Activated naive CD4-positive, alpha-beta T cell treated with anti-CD3 and anti-CD28 coated beads, Interleukin-2, amount 50 U/mL, for 24 hours (primary cell): ENCODE measurements at regions not wholly inside any gene's neighbourhood (a gene's known extent, or its start where the extent isn't known, plus 50 kb on each side); places are given as distances from the start of the nearest gene placed in this dataset.

Experiments
- H3K27ac Mint-ChIP-seq: one replicate; pipeline ENCODE4 v1.8.0; 2021; ENCODE audit warnings: mild to moderate bottlenecking, mixed read lengths
- H3K27me3 Mint-ChIP-seq: one replicate; pipeline ENCODE4 v1.8.0; 2021; ENCODE audit warnings: mixed read lengths
- H3K36me3 Mint-ChIP-seq: one replicate; pipeline ENCODE4 v1.8.0; 2021; ENCODE audit warnings: mixed read lengths
- H3K4me1 Mint-ChIP-seq: one replicate; pipeline ENCODE4 v1.8.0; 2021; ENCODE audit warnings: mixed read lengths
- H3K4me3 Mint-ChIP-seq: one replicate; pipeline ENCODE4 v1.8.0; 2021; ENCODE audit warnings: mild to moderate bottlenecking, mixed read lengths
- H3K9me3 Mint-ChIP-seq: one replicate; pipeline ENCODE4 v1.8.0; 2021; ENCODE audit warnings: mixed read lengths

DNA sequence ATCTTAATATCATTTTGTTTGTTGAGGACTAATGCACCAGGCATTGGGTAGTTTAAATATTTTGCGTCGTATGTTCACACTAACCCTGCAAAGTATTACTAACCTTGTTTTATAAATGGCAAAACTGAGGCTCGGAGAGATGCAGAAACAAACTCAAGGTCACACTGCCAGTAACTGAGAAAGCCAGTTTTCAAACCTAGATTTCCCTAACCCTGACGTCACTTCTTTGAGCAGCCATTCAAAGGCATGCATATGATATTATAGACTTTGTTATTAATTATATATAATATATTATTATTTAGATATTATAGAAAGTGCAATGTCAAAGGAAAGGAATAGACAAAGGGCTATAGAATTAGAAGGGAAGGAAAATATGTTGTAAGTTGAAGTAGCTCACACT lies 167.6 kb upstream of the EOMES start:
- H3K4me1 Mint-ChIP-seq, result peaks cover 8% of the 10 kb centered on the region
- H3K36me3 Mint-ChIP-seq, result peaks cover 16% of the 10 kb centered on the region
- H3K27ac Mint-ChIP-seq, result no peak overlapping the region
- peaks cover 21% of the 10 kb centered on the region for H3K9me3 Mint-ChIP-seq
- H3K4me3 Mint-ChIP-seq, result no peak overlapping the region
- H3K27me3 Mint-ChIP-seq, result no peaks in the 10 kb centered on the region

DNA sequence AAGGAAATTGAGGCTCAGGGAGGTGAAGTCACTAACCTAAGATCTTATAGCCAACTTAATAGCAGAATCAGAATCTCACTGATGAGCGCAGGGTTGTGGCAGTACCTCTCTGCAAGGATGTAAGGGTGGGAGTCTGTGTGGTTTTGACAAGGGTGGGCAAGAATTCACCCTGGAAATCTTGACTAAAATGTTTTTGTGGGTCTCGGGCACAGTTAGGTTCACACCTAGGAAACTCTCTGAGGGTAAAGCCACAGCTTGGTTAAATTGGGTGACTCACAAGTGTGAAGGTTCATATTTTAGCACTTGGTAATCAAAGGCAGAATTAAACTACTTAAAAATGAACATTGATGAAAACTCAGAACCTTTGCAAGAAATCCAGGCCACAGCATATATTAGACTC lies 178.2 kb upstream of the EOMES start:
- Mint-ChIP-seq H3K27ac (peak overlapping the region; percentile 63), H3K9me3 (no peaks in the 10 kb centered on the region), H3K4me3 (no peak overlapping the region), H3K4me1 (peaks cover 52% of the 10 kb centered on the region), H3K36me3 (no peaks in the 10 kb centered on the region), H3K27me3 (no peaks in the 10 kb centered on the region)

DNA sequence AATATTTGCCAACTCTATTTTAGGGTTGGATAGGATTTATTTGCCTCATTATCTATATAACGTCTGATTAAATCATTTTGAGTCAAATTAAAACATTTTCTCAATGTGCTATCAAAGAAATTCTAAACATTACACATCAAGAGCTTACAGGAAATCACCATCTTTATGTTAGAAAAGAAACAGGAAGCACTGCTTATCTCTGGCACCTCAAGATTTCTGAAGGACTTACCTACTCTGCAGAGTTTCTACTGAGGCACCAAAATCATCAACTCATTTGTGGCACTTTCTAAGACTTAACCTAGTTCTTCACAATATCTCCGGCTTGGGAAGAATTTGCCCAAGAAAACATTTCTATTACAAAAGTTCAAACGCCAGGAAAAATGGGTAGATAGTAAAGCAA lies 181.3 kb upstream of the EOMES start:
- Mint-ChIP-seq H3K27ac (peak overlapping the region; percentile 94), H3K9me3 (no peaks in the 10 kb centered on the region), H3K4me1 (peaks cover 60% of the 10 kb centered on the region), H3K36me3 (no peaks in the 10 kb centered on the region), H3K27me3 (no peaks in the 10 kb centered on the region), H3K4me3 (peak overlapping the region; percentile 77)

DNA sequence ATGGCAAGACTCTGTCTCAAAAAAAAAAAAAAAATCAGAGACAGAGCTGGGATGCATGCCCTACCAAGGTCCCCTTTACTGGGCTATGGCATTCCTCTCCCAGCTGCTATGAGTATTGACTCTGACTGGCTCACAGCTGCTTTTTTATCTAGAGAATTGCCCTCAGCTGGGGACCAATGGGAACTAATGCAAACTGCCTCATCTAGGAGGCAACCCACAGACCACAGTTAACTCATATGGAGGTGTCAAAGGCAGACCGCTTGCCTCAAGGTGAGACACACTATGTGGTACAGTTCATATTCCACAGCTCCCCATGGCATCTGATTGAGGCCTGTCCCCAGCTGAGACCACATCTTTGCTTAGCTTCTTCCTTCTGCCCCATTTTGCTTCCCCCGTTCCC lies 183.5 kb upstream of the EOMES start:
- peaks cover 44% of the 10 kb centered on the region for H3K4me1 Mint-ChIP-seq

DNA sequence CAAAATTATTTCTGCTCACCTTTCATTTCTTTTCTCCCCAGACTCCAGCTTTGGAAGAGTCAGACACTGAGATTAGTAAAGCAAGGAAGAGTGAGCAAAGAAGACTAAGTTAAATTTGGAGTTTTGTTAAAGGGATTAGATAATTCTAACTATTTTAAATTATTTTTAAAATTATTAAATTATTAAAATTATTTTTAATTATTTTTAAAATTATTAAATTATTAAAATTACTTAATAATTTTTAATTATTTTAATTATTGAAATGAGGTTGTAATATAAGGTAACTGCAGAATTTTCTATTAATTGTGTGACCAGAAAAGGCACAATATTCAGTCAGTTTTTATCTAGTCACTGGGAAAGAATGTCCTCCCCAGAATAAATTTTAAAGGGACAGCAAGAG lies 185.0 kb upstream of the EOMES start:
- H3K36me3 Mint-ChIP-seq, result no peaks in the 10 kb centered on the region
- peaks cover 35% of the 10 kb centered on the region for H3K4me1 Mint-ChIP-seq
- no peak overlapping the region for H3K27ac Mint-ChIP-seq
- no peak overlapping the region for H3K4me3 Mint-ChIP-seq
- no peaks in the 10 kb centered on the region for H3K27me3 Mint-ChIP-seq
- no peaks in the 10 kb centered on the region for H3K9me3 Mint-ChIP-seq

More for the DNA sequence above, 183.5 kb upstream of the EOMES start:
- no peaks in the 10 kb centered on the region for H3K9me3 Mint-ChIP-seq
- no peak overlapping the region for H3K4me3 Mint-ChIP-seq
- no peaks in the 10 kb centered on the region for H3K27me3 Mint-ChIP-seq
- H3K27ac Mint-ChIP-seq, result no peak overlapping the region
- no peaks in the 10 kb centered on the region for H3K36me3 Mint-ChIP-seq

DNA sequence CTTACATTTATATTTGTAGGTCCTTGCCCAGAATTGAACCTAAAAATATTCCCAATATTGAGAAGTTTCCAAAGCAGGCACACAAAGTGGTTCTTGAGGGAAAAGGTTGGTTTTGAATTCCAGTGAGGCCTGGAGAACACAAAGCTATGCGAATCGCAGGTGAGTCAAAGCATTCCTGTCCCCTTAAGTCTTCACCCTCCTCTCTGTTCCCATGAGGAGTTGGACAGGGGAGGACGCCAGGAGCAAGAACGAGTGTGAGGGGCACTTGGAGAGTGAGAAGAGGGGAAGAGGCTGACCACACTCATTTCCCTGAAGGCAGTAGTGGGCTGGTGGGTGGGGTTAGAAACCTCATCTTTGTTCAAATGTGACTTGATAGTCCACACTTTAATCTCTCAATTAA lies 185.8 kb upstream of the EOMES start:
- H3K27ac Mint-ChIP-seq, result no peak overlapping the region
- H3K36me3 Mint-ChIP-seq, result no peaks in the 10 kb centered on the region
- no peak overlapping the region for H3K4me3 Mint-ChIP-seq
- H3K27me3 Mint-ChIP-seq, result no peaks in the 10 kb centered on the region
- H3K4me1 Mint-ChIP-seq, result peaks cover 32% of the 10 kb centered on the region
- H3K9me3 Mint-ChIP-seq, result no peaks in the 10 kb centered on the region

DNA sequence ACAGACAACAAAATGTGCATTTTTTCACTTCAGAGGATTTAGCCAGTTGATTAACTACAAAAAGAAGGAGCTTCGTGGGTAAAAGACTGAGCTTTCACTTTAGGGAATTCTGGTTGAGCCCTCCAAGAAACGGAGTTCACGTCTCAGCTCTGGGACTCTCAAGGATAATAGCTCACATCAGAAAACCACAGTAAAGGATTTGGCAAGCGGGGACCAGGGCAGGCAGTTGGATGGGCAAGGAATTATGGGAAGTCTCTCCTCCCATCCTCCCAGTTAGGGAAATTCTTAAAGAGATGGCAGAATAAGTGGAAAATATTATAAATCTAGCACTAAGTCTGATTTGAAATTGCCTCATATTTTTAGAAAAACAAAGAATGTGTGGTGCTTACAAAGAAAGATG lies 188.3 kb upstream of the EOMES start:
- no peaks in the 10 kb centered on the region for H3K36me3 Mint-ChIP-seq
- H3K27ac Mint-ChIP-seq, result no peak overlapping the region
- no peak overlapping the region for H3K4me3 Mint-ChIP-seq

DNA sequence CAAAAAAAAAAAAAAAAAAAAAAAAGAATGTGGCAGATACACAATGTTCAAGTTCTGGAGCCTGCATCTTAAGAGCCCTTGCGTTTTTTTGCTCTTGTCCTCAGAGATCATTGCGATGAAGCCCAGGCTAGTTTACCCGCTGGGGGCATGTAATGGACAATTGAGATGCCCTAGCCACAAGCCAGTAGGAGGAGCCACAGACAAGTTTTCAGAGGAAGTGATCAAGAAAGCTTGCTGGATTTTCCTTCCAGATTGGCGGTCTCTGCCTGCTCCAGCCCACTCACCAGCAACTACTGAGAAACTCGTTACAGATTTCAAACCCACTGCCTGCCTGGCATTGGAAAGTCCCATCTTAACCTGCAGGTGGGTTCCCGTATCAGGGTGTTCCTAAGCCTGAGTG lies 192.1 kb upstream of the EOMES start:
- Mint-ChIP-seq H3K36me3 (no peaks in the 10 kb centered on the region), H3K27ac (no peak overlapping the region), H3K27me3 (no peaks in the 10 kb centered on the region), H3K4me1 (peaks cover 12% of the 10 kb centered on the region), H3K9me3 (no peaks in the 10 kb centered on the region), H3K4me3 (no peak overlapping the region)

More for the DNA sequence above, 188.3 kb upstream of the EOMES start:
- H3K4me1 Mint-ChIP-seq, result peaks cover 7% of the 10 kb centered on the region
- no peaks in the 10 kb centered on the region for H3K27me3 Mint-ChIP-seq
- no peaks in the 10 kb centered on the region for H3K9me3 Mint-ChIP-seq

DNA sequence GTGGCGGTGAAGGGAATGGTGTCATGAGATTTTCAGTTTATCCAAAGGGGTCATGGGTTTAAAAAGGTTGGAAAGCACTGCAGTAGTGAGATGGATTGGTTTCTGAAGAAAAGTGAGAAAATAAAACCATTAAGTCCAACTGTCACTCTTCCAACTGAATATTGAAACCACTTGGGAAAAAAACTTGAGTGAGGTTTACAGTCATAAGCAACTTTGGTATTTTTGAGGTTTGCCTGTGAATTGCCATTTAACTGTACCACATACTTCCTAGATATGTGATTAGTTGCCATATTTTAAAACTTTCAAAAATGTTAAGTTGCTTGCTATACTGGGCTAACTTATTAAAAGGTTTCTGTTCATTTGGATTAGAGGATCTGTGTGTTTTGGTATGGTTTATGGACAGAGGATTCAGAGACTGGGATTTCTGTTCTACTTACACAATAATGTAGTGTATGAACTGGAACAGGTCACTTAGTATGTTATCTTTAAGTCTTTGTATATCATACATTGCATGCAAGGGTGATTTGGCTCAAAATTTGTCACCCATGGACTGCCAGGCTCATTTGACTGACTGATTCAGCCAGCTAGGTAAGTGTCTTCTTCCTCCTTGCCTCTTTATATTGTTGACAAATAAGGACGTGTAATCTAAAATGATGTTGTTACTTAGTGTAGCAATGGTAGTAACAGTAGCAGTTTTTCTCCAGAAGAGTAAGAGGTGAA lies 201.4 kb upstream of the EOMES start:
- Mint-ChIP-seq H3K27me3 (no peaks in the 10 kb centered on the region), H3K4me3 (no peak overlapping the region), H3K9me3 (no peaks in the 10 kb centered on the region), H3K27ac (no peak overlapping the region), H3K36me3 (peaks cover 1% of the 10 kb centered on the region), H3K4me1 (peaks cover 12% of the 10 kb centered on the region)

DNA sequence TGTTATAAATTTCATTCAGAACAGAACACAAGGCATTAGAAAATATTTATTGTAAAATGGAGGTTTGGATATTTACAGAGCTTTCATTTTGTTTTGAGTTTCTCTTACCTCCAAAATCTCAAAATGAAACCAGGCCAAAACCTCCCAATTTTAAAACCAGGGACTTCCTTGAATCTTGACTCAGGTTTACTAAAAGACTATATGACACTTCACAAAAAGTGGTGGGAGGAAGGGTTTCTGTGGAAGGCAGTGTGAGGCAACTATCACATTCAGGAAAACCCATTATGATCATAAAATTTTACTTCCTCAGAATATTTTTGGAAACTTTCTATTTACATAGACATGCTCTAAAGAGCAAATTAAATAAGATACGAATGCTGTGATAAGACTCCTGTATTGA lies 205.8 kb upstream of the EOMES start:
- no peaks in the 10 kb centered on the region for H3K27me3 Mint-ChIP-seq
- peaks cover 5% of the 10 kb centered on the region for H3K9me3 Mint-ChIP-seq
- peaks cover 17% of the 10 kb centered on the region for H3K4me1 Mint-ChIP-seq
- no peak overlapping the region for H3K27ac Mint-ChIP-seq
- no peak overlapping the region for H3K4me3 Mint-ChIP-seq
- no peaks in the 10 kb centered on the region for H3K36me3 Mint-ChIP-seq

DNA sequence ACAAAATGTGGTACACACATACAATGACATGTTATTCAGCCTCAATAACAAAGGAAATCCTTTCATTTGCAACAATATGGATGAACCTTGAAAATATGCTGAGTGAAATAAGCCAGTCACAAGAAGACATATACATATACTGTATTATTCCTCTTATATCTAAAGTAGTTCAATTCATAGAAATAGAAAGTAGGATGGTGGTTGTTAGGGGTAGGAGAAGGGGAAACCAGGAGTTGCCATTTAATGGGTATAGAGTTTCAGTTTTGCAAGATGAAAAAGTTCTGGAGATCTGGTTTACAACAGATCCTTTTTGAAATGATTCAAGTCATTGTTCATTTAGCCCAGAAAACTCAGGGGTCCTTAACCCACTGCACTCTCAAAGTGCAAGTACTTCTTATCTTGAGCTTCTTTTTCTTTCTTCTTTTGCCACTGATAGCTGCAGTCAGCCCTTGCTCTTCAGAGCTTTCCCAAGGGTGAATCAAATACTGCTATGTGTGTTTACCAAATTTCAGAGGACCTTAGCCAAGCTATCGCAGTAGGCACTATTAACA lies 208.0 kb upstream of the EOMES start:
- H3K4me3 Mint-ChIP-seq, result no peak overlapping the region
- no peaks in the 10 kb centered on the region for H3K36me3 Mint-ChIP-seq
- H3K27ac Mint-ChIP-seq, result no peak overlapping the region
- peaks cover 5% of the 10 kb centered on the region for H3K9me3 Mint-ChIP-seq
- H3K4me1 Mint-ChIP-seq, result peaks cover 10% of the 10 kb centered on the region
- no peaks in the 10 kb centered on the region for H3K27me3 Mint-ChIP-seq

DNA sequence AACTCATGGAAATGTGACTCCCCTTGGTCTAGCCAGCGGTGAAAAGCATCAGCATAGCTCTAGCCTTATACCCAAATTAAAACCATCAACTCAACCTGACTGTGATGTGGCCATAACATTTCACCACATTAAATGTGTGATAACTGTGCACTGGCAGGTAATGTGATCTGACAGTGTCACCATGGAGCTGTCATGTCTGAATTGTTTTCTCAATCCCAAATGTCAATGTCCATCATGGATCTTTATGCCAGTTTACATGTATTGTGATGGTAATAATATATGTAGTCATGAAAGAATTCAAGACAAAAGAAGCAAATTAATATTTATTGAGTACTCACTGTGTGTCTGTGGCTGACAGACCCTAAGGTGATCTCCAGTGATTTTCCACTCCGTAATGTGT lies 213.4 kb upstream of the EOMES start:
- no peaks in the 10 kb centered on the region for H3K36me3 Mint-ChIP-seq
- H3K9me3 Mint-ChIP-seq, result peaks cover 5% of the 10 kb centered on the region
- no peaks in the 10 kb centered on the region for H3K27me3 Mint-ChIP-seq
- H3K4me3 Mint-ChIP-seq, result no peak overlapping the region
- H3K27ac Mint-ChIP-seq, result no peak overlapping the region
- H3K4me1 Mint-ChIP-seq, result peaks cover 7% of the 10 kb centered on the region

DNA sequence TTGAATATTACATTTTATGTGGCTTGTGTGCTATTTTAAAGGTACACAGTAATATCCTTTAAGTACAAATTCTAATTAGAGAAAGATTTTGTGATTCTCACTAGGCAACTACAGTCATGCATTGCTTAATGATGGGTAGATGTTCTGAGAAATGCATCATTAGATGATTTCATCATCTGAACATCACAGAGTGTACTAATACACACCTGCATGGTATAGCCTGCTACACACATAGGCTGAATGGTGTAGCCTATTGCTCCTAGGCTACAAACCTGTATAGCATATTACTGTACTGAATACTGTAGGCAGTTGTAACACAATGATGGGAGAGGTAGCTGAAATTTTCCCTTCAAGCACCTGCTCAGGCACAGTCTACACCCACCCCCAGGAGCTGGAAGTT lies 217.4 kb upstream of the EOMES start:
- no peaks in the 10 kb centered on the region for H3K27me3 Mint-ChIP-seq
- no peak overlapping the region for H3K4me3 Mint-ChIP-seq
- no peak overlapping the region for H3K27ac Mint-ChIP-seq
- H3K9me3 Mint-ChIP-seq, result no peaks in the 10 kb centered on the region
- peaks cover 14% of the 10 kb centered on the region for H3K4me1 Mint-ChIP-seq
- H3K36me3 Mint-ChIP-seq, result no peaks in the 10 kb centered on the region

DNA sequence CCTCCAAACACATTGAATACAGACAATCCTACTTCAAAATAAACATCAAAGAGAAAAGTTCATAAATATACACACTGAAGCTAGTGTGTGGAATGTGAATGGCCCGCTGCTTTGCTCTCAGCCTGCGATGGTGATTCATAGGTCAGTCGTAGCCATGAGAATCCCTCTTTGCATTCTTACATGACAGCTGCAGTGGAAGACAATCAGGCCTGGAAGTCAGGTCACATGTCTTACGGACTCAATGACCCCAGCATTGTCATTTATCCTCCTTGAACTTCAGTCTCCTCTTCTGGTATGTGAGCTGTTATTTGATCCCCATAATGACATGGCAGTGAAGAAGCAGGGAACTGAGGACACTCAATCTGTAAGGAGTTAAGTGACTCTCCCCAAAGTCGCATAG lies 217.8 kb upstream of the EOMES start:
- no peaks in the 10 kb centered on the region for H3K9me3 Mint-ChIP-seq
- no peak overlapping the region for H3K27ac Mint-ChIP-seq
- peaks cover 14% of the 10 kb centered on the region for H3K4me1 Mint-ChIP-seq
- H3K4me3 Mint-ChIP-seq, result no peak overlapping the region
- H3K27me3 Mint-ChIP-seq, result no peaks in the 10 kb centered on the region
- no peaks in the 10 kb centered on the region for H3K36me3 Mint-ChIP-seq

DNA sequence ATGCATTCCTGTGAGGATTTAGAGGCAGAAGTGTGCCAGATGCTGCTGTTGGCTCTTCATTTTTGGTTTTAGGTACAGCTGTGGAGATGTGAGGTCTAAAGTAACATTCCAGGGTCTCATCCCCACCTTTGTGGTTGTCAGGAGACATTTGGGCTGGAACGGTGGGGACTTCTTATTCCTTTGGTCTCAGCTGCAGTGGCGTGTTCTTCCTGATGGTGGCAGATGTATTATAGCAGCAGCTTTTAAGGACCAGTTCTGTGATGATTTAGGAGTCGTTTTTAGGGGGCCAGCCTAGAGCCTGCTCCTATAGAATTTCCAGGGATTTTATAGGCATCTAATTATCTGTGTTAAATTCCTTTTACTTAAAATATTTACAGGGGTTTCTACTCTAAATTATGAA lies 221.0 kb upstream of the EOMES start:
- peaks cover 2% of the 10 kb centered on the region for H3K36me3 Mint-ChIP-seq
- H3K27me3 Mint-ChIP-seq, result no peaks in the 10 kb centered on the region
- peaks cover 7% of the 10 kb centered on the region for H3K4me1 Mint-ChIP-seq
- no peaks in the 10 kb centered on the region for H3K9me3 Mint-ChIP-seq
- H3K27ac Mint-ChIP-seq, result peak overlapping the region; percentile 76
- H3K4me3 Mint-ChIP-seq, result no peak overlapping the region

DNA sequence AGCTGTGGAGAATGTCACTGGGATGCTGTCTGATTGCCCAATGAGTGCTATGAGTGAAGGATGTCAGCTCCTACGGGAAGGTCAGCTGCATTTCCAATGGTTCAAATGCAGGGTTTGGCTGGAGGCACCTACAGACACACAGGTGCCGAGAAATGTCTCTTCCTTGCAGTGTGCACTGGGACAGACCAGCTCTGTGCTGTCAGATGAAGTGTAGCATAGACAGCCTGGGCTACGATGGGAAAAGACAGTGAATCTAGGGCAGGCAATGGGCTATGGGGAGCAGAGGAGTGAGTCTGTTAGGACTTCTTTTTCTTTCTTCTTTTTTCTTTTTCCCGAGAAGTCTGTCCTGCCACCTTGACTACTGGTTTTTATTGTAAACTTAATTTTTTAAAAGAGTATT lies 223.1 kb upstream of the EOMES start:
- Mint-ChIP-seq H3K4me3 (no peak overlapping the region), H3K4me1 (peaks cover 7% of the 10 kb centered on the region), H3K27me3 (no peaks in the 10 kb centered on the region), H3K9me3 (peaks cover 8% of the 10 kb centered on the region), H3K27ac (no peak overlapping the region), H3K36me3 (peaks cover 3% of the 10 kb centered on the region)

DNA sequence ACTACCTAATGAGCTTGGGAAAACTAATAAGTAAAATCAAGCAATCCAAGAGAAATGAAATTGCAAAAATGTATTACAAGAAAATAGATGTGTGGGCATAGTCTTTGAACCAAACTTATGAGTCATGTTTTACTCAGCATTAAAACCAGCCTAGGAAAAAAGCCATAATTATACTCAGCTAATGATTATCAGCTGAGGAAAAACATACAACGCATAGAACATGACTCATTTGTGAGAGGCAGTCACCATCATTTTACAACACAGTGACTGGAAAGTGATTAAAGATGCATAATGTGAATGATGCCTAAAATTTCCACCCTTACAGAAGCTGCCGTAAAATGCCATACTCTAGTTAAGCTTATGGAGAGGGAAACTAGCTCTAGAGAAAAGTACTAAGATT lies 238.0 kb upstream of the EOMES start:
- H3K4me3 Mint-ChIP-seq, result no peak overlapping the region
- H3K9me3 Mint-ChIP-seq, result no peaks in the 10 kb centered on the region
- H3K27me3 Mint-ChIP-seq, result no peaks in the 10 kb centered on the region
- H3K36me3 Mint-ChIP-seq, result peaks cover 3% of the 10 kb centered on the region
- peaks cover 17% of the 10 kb centered on the region for H3K4me1 Mint-ChIP-seq
- no peak overlapping the region for H3K27ac Mint-ChIP-seq
